Germinal center (tissue), 1 donor: ENCODE measurements at regions not wholly inside any gene's neighbourhood (a gene's known extent, or its start where the extent isn't known, plus 50 kb on each side); places are given as distances from the start of the nearest gene placed in this dataset.

Source experiments
- DNase-seq: peaks from one replicate; pipeline ENCODE4 v3.0.0; 2012; ENCODE audit warnings: mixed read lengths, low spot score

DNA sequence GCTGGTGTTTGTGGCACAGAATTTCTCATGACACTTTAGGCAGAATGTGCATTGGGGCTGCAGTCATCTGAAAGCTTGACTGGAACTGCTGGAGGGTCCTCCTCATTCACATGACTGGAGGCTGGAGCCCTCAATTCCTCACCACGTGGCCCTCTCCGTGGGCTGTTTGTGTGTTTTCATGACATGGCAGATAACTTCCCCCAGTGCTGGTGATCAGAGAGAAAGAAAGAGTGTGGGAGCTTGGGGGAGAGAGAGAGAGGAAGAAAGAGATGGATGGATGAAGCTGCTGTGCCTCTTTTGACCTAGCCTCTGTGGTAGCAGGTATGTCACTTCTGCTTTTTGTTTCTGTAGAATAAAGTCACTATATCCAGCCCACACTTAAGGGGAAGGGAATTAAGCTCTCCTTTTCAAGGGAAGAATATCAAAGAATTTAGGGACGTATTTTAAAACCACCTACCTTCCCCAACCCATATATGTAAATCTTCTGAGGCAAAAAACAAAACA, 169.6 kb upstream of the IL12A start:
- DNase-seq: no peak

DNA sequence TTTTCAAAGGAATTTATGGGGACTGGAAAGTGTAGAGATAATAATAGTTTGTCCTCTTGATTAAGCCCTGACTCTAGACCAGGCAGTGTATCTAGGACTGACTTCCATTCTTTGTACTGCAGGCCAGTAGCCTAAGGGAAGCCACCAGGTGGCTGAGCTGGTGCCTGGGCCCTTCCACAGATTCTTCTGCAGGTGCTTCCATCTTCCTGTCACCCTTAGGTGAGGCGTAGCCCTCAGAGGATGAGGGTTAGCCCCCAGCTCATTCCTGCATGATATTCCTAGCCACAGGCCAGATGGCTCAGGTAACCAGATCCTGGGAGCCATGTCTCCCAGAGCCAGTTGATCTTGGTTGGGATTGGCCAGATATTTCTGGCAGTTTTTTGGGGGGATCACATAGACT, 169.0 kb upstream of the IL12A start:
- DNase-seq: no peak

DNA sequence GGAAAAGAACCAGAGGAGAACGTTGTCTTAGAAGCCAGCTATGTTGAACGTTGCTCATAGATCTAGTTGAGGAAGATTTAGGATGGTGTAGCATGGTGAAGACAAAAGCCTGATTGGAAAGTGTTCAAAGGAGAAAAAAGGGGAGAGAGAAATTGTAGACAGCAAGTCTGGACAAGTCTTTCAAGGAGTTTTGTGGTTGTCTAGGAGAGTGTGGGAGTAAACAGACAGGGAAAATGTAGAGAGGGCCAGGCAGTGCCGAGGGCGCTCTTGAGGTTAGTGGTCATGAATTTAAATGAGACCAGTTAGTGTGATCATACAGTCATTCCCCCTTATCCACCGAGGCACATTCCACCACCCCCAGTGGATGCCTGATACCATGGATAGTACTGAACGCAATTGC, 167.5 kb upstream of the IL12A start:
- DNase-seq: no peak

DNA sequence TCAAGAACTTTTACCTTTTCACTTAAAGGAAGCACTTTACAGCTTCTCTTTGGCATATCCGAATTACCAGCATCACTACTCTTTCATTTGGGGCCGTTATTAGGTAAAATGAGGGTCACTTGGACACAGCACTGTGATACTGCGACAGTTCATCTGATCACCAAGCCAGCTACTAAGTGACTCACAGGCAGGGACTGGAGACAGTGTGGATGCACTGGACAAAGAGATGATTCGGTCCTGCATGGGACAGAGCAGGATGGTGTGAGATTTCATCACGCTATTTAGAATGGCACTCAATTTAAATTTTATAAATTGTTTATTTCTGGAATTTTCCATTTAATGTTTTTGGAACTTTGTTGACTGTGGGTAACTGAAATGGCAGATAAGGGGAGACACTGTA, 166.9 kb upstream of the IL12A start:
- DNase-seq: no peak

DNA sequence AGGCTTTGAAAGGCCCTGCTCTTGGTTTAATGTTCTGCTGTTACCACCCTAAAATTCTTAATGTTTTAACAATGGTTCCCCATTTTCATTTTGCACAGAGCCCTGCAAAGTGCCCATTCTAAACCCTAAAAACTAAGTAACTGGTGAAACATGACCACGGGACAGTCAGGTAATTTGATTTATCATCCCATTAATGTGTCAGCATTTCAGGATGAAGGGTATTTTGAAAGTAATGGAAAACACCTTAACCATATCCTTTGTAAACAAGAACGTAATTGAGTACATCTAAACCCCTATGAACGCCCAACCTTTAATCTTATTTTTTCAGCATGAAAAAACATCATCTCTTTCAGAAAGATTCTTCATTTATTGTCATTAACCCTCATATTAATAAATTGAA, 164.9 kb upstream of the IL12A start:
- no peak for DNase-seq

DNA sequence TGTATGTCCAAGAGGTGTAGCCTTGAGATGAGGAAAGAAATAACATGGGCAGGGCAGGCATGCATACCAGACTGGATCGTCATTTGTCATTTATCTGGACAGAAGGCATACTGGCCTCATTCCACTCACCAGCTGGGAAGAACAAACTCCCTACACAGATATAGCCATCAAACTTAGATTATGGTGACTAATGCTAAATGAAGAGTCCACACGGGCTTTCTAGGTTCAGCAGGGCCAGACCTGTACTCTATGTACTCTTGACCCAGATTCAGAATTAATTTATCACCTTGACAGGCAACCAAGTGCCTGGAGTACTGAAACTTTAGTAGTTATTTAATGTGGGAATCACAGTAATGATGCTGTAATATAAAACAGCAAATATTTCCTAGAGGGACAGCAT, 164.3 kb upstream of the IL12A start:
- no peak for DNase-seq

DNA sequence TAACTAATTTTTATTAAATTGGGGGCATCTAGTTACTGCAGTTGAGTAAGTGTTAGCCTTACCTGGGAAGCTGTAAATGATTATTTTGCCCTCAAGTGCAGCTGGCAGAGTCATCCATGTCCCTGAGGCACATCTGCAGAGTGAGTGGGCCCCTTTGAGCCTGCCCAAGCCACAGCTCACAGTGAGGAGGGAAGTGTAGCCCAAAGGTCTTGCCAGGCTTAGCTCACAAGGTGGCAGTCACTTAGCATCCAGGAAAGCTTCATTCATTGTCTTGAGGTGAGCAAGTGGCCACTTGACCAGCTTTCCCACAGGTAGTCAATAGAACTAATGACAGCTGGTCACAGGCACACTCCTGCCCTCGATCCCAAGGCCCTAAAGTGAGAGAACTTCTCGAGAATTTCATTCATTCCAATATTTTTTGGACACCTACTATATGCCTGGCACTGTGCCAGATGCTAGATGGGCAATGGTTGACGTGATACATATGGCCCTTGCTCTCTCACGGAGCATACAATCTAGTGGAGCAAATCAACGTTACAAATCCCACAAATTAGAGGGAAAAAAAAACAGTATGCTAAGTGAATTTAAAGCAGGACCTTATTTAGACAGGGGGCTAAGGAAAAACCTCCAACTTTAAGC, 163.3 kb upstream of the IL12A start:
- DNase-seq: no peak

DNA sequence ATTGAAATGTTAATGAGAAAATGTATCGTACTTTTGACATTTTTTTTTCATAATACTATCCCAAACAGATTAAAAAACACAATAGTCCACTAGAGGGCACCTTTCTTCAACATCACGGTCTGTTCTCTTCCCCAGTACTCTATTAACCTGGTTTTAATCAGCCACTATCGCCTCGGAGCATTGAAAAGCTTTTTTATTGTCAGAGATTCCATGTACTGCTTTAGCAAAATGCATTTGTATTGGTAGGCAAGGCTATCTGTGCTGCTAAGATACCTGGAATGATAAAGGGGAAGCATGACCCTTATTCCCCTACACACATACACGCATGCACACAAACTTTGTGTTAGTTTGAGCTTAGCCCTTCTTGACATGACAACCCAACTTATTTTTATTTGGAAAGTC, 160.1 kb upstream of the IL12A start:
- peak; percentile 30 for DNase-seq

DNA sequence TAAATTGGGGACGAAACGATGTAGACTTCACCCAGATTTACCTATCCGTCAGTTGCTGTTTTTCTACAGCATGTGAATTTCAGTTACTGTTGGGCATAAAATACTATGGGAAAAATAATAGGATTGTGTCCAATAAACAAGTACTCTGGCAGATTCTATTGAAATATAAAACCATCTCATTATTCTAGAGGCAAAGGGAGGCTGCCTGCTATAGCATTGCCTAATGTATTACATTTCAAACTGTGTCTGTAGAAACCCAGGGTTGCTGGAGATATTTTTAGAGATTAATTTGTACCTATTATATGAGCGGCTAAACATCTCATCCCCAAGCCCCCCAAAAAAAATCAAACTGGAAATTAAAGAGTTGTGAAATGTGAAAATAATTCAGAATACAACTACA, 159.6 kb upstream of the IL12A start:
- no peak for DNase-seq

DNA sequence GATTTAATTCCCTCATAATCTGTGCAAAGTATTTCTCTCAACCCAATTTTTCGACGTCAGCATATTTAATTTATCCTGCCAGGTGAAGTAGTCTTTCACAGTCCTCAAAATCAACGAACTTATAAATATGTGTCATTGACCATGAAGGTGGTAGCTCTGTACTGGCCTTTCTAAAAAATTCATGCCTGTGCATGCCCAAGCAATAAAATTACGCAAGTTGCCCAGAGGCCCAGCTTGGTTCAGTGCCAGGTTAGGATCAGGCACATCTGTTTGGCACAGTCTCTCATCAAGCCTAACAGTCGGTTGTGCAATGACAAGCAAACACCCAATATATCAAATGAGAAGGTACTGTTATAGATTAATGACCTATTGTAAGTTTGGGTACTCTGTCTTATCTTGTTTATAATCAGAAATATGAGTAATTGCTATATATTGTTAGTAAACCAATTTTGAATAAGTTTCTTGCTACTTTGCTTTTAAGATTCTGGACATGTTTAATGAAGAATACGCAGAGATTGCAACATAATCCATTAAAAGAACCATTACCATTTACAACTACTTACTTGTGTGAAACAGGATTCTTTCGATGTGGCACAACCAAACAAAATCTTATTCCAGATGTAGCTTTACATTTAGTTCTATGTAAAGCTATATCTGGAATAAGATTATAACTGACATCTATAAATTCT, 159.0 kb upstream of the IL12A start:
- no peak for DNase-seq

DNA sequence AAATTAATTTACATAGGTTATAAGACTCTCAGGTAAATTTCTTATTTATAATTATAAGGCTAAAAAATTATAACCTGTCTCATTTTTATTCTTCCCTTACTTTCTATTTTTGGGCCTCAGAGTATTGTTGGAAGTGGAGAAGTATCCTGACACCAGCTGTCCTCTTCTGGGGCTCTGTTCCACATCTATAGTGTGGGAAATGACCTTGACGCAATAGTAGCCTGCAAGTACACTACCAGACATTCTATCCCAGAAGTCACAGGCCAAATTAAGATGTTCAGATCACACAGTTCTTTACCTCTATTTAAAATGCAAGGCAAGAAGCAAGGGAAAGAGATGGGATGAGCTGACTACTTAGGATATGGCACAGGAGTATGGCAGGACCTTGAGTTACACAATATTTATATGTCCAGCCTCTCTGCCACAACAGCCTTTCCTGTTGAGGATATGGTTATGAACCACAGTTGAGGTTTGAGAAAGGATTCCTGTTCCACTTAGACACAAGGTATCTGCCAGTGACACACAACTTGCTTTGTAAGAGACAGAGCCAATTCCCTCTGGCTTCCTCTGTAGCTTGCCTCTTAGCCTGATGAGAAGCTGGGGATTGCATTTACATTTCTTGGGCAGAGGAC, 158.0 kb upstream of the IL12A start:
- DNase-seq: no peak

DNA sequence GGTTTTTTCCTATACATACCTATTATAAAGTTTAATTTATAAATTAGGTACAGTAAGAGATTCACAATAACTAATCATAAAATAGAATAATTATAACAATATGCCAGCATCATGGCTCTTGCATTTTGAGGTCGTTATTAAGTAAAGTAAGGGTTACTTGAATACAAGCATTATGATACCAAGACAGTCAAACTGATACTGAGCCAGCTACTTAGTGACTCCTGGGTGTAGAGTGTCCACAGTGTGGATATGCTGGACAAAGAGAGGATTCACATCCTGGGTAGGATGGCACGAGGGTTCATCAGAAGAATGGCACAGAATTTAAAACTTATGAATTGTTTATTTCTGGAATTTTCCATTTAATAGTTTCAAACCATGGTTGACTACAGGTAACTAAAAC, 157.2 kb upstream of the IL12A start:
- DNase-seq: no peak

DNA sequence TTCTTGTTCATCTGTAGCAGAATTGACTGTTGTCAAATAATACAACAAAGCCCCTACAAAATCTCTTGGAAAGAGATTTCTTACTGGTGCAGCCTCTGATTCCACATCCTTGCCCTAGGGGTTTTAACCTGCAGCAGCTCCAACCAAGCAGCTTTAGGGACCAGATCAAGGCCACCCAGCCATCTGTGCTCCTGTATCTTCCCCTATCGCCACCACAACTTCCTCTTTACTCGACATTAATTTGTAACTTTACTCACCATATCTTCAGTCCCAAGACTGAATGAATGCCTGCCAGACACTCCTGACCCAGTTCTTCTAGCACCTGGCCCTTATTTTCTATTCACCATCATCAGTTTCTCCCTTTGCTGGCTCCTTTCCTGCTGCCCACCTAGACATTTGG, 156.6 kb upstream of the IL12A start:
- DNase-seq: peak; percentile 35

DNA sequence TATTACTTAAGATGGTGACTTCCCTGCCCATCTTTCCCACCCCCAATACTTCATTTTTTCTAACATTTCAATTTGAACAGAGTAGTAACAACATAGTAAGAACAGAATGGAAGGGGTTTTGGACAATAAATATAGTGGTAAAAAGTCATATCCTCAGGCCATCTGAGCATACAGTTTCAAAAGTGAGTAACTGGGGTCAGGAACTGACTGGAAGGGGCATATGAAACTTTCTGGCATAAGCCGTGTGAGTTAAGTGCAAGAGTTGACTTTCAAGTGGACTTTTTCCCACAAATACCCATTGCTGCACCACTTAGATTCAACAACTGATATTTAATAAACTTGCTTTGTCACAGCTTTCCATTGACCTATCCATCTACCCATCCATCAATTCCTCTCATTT, 153.5 kb upstream of the IL12A start:
- DNase-seq: no peak

DNA sequence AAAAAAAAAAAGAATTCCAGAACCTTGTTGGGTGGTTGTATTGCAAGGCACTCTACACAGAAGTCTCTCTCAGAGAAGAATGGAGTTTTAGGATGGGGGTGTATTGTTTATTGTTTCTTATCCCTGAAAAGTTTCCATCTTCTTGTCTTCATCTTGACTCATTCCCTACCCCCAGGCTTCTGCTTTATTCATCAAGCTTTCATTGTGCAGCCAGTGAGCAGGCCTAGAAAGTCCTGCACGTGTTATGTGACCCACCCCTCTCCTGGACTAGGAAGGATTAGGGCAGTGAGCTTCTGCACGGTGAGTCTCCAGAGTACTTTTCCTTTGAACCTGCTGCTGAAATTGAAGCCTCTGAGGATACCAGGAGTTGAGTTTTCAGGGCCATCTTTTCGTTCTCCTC, 150.9 kb upstream of the IL12A start:
- no peak for DNase-seq

DNA sequence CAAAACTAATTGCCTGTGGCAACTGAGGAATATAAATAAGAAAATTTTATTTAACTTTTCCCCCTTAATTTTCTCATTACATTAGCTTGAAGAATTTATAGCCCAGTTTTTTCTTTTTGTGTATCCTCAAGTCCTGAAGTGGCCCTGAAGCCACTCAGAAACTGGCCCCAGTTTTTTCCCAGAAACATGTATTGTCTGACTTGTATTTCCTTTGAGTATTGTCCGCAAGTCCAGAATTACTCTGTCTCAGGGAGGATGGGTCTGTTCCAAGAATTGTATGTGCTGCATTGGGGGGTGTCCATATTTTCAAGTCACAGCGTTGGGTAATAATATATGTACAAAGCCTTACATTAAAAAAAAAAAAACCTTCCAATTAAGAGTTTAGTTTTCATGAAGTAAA, 149.7 kb upstream of the IL12A start:
- no peak for DNase-seq

DNA sequence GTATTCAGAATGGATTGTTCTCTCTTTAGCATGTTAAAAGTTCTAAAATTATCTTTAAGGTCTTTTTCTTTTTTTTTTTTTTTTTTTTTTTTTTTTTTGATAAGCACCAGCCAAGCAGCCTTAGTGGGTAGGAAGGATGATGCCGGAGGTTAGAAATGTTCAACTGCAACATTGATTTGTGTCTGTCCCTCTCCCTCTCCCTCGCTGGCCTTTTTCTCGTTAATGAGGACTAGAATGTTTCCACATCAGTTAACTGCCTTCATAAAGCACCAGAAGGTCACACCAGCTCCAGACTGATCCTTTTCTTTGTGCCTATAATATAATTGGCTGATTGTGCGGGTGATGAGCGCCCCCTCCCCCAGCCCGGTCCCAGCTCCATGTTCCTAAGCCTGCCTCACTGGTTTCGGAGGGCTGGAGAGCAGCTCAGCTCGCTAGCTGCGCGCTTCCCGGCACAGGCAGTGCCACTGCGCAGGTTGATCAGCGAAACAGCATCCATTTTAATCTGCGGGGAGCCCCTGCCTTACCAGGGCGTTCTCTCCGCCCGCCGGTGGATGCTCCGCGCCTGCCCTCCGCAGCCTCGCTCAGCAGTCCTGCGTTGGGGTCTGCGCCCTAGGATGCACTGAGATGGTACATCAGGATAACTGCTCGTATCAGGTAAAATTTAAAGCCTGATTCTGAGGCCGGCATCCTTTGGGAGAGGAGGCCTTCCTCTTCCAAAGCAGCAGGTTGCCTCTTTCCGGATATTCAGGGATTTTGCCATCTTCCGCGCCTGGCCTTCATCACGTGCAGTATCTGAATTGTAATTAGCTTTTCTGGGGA, 148.9 kb upstream of the IL12A start, which contains the start of gene SCHIP1:
Gene SCHIP1 (plus strand): TSS at position 301 of the 819 bp plus-strand sequence.
- peak; percentile 9 for DNase-seq

DNA sequence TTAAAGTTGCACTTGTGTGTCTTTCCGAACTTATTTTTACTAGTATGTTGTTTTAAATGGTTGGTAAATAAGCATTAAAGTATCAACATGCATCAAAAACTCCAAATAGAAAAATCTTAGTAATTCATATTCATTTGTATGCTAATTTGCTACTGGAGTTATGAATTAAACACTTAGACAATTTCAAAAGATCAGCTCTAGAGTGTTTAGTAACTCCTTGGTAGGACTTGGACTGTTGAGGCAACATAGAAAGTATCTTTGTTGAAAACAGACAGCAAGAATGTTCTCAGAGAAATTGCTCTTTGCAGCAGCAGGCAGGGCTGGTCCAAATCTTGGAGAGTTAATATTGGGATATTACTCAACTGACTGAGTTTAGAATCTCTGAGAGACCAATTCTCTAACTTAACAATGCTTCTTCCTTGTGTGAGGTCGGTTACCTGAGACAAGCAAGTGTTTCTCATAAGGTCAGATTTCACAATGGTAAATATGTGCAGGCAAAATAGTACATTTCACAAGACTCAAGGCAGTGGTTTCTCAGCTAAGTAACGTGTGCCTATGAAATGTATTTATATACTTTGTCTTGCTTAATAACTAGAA, 147.8 kb upstream of the IL12A start:
- no peak for DNase-seq

DNA sequence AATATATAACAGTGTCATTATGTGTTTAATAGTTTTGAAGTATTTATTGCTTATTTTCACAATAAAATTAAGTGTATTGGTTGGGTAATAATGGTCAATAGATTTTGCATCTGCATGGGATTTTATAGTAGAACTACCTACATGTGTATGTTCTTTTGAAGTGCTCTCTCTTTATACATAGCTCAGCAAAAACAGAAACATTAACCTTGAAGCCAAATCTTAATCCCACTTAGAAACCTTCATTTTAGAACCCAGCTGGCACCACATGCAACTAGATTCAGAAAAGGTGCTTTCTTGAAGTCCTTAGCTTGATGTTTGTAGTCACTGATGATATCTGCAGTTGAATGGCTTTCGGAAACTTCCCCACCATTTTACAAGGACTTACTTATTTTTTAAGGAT, 146.9 kb upstream of the IL12A start:
- DNase-seq: no peak

DNA sequence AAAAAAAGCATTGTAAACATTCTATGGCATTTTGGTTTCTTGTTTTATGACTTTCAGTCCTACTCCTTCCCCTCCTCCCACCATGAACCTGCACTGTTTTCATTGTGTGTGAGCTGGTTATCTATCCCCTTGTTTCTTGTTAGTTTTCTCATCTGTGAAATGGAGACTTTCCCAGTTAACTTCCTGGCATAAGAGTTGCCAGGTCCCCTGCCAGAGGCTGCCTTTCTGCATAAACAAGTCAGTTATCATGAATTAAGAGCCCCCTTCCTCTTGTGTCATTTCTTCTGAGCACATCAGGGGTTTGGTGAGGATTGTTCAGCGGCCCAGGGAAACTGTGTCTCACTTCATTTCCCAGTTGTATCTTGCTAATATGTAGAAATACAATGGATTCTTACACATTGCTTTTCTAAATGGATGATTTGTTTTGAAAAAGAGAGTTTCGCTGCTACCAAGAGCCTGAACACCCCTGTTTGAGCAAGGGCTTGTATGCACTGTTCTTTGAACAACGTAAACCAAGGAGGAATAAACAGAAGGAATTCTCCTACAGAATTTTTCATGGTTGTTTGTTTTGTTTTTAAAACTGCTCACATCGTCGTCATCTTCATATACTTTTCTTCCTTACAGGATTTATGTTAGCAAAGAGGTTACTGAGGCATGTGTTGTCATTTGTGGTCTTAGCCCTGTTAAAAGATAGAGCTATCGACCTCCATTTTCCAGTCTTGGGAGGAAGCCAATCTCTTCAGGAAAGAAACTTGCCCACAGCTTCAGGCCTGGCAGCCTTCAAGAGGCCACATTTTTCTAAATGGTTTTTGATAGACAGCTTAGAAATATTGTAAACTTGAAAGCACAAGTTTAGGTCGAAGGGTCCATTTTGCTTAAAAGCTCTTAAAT, 144.6 kb upstream of the IL12A start:
- no peak for DNase-seq

DNA sequence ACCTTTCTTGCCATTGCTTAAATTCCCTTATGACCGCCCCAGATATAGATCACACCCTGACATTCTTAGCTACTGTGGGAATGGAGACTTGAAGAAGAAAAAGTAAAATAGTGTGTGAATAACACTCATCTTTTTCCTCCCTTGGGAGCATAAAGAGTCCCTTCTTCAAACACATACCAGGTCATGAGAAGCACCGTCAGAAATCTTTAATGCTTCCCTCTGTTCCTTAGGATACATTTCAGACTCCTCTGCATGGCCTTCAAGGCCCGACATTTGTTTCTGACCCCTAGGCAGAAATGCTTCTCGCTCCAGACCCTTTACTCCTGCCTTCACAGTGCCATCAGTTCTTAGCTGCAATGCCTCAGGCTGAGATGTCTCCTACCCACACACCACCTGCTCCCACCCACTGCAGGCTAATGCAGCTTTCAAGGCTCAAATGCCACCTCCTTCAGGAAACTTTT, 143.8 kb upstream of the IL12A start:
- DNase-seq: no peak
